ENCODE measurements at regions not wholly inside any gene's neighbourhood (a gene's known extent, or its start where the extent isn't known, plus 50 kb on each side); places are given as distances from the start of the nearest gene placed in this dataset.

DNA sequence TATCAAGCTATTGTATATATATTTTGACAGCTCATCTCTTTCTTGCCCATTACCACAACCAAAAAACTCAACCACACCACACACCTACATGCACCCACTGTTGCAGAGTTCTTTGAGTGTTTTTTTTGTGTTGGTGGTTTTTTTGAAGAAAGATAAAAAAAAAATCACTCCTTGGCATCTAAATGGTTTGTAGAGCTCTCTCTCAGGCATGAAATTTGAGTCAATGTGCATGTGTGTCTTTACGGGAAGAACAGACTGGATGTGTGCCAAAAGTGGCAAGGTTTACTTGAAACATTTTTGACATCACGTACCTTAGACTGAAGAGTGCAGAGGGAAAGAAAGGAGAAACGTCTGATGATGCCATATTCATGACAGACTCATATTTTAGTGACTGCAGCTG, 154.2 kb downstream of the FHIP1A start:
- TF ChIP-seq CTCF (conservative IDR thresholded peaks at IDR 0.05; ENCODE audit: low read depth, low read length), result no peak
- TF ChIP-seq EZH2 (IDR thresholded peaks at IDR 0.05; ENCODE audit: borderline replicate concordance, low read depth, low read length, poor library complexity, severe bottlenecking), result no peak

All from A673 (cell line).